Left ventricle myocardium superior (tissue), 1 donor: ENCODE measurements at regions not wholly inside any gene's neighbourhood (a gene's known extent, or its start where the extent isn't known, plus 50 kb on each side); places are given as distances from the start of the nearest gene placed in this dataset.
"Not testable (repeated sequence)": the region's sequence is repeated elsewhere in the genome, so short reads cannot be mapped to it uniquely, and the experiment has no call there.

Experiments used
- ATAC-seq: fragments of 200-7000 bp; cut with Tn5 transposase; one replicate; pipeline ENCODE4 v1.9.1; 2020; ENCODE audit warnings: mild to moderate bottlenecking, moderate library complexity
- DNase-seq: peaks from one replicate; pipeline ENCODE4 v3.0.0-alpha.2; 2020
- intact Hi-C: fragments of 100-400 bp; cut with micrococcal nuclease; formaldehyde crosslinking; loops from one replicate; pipeline ENCODE4 v1.11.0; 2022
- donor health status: DM: no; HTN: yes; CAD: no; lungs with severe emphysema.

GRCh38 chrX:13401724-13402123 lies 81.9 kb upstream of the ATXN3L start:
- DNase-seq (no peak), ATAC-seq (no peak)
- intact Hi-C loops: no loop called here

- ATAC-seq (no peak), DNase-seq (no peak)
- intact Hi-C loops: no loop called here
Observed at GRCh38 chrX:13398839-13399238, 79.0 kb upstream of the ATXN3L start.

GRCh38 chrX:13397878-13398818 lies 78.3 kb upstream of the ATXN3L start:
- peak; percentile 74 for ATAC-seq
- DNase-seq: no peak
- intact Hi-C loops: no loop called here

- intact Hi-C loops: no loop called here
Observed at GRCh38 chrX:13396924-13397323, 77.1 kb upstream of the ATXN3L start.

GRCh38 chrX:13389501-13389900 lies 69.6 kb upstream of the ATXN3L start:
- intact Hi-C loops: no loop called here
- no peak for DNase-seq
- ATAC-seq: no peak

More at GRCh38 chrX:13396924-13397323, 77.1 kb upstream of the ATXN3L start:
- no peak for ATAC-seq
- DNase-seq: no peak

GRCh38 chrX:13387666-13388494 lies 68.0 kb upstream of the ATXN3L start:
- ATAC-seq: peak; percentile 19
- no peak for DNase-seq
- intact Hi-C loops: no loop called here

GRCh38 chrX:13386636-13387035 lies 66.8 kb upstream of the ATXN3L start:
- ATAC-seq (no peak), DNase-seq (no peak)
- intact Hi-C loops: no loop called here

GRCh38 chrX:13386092-13386491 lies 66.2 kb upstream of the ATXN3L start:
- intact Hi-C loops: no loop called here
- ATAC-seq (no peak), DNase-seq (no peak)

- DNase-seq (no peak), ATAC-seq (no peak)
- intact Hi-C loops: no loop called here
Observed at GRCh38 chrX:13383907-13384306, 64.1 kb upstream of the ATXN3L start.

- ATAC-seq: no peak
- DNase-seq: no peak
- intact Hi-C loops: no loop called here
Observed at GRCh38 chrX:13381514-13381913, 61.7 kb upstream of the ATXN3L start.

GRCh38 chrX:13380211-13380610 lies 60.4 kb upstream of the ATXN3L start:
- no peak for DNase-seq
- ATAC-seq: no peak
- intact Hi-C loops: no loop called here

- ATAC-seq, DNase-seq, intact Hi-C loops: not testable (repeated sequence)
Observed at GRCh38 chrX:13378562-13379518, 59.0 kb upstream of the ATXN3L start.

- intact Hi-C loops: no loop called here
- DNase-seq: no peak
- ATAC-seq: peak; percentile 89
Observed at GRCh38 chrX:13377550-13377934, 57.7 kb upstream of the ATXN3L start.

- ATAC-seq (peak; percentile 77), DNase-seq (no peak)
- intact Hi-C loops: no loop called here
Observed at GRCh38 chrX:13376857-13377549, 57.1 kb upstream of the ATXN3L start.

- DNase-seq, ATAC-seq, intact Hi-C loops: not testable (repeated sequence)
Observed at GRCh38 chrX:13375596-13375995, 55.7 kb upstream of the ATXN3L start.

GRCh38 chrX:13374364-13374763 lies 54.5 kb upstream of the ATXN3L start:
- intact Hi-C loops: no loop called here
- no peak for DNase-seq
- ATAC-seq: no peak

GRCh38 chrX:13373431-13374187 lies 53.8 kb upstream of the ATXN3L start:
- intact Hi-C loops: no loop called here
- DNase-seq: no peak
- peak; percentile 35 for ATAC-seq

- DNase-seq: no peak
- ATAC-seq: no peak
- intact Hi-C loops: no loop called here
Observed at GRCh38 chrX:13373027-13373426, 53.2 kb upstream of the ATXN3L start.
